ENCODE measurements at regions not wholly inside any gene's neighbourhood (a gene's known extent, or its start where the extent isn't known, plus 50 kb on each side); places are given as distances from the start of the nearest gene placed in this dataset.
A peak's percentile ranks its signal among the peaks of the same experiment; 100 is the strongest.
"Not testable (repeated sequence)": the region's sequence is repeated elsewhere in the genome, so short reads cannot be mapped to it uniquely, and the experiment has no call there.

DNA sequence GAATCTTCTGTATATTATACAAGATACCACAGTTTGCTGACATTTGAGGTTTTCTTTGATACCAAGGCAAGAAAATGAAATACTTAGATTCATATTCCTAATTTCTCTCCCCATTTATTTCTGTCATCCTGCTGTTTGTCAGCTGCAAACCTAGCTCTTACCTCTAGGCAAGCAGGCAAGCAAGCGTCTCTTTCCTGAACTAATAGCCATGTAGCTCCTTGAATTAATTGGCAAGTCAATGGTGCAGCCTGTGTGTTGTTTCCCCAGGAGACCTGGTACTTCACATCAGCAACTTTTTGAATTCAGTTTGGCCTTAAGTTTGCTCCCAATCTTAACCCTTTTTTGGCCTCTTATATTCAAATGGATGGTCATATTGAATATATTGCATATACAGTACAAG is 573.6 kb upstream of the ARRDC3 start:
- no peak for DNase-seq

DNA sequence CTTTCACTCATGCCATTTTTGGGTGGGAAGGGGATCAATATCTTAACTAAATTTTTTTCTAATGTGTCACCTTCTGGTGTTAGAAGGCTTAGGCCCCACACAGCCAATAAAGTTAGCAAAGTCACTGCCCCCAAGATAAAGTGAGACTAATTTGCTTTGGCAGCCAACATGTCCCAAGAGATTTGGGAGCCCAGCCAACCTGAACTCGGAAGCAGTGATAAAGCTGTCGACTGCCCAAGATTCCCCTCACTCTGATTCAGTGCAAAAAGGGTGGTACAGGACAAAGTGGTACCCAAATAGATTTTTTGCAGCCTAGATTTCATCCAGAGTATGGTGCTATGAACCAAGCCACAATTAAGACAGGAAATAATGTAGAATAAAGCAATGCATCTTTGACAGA is 572.5 kb upstream of the ARRDC3 start:
- DNase-seq = no peak

DNA sequence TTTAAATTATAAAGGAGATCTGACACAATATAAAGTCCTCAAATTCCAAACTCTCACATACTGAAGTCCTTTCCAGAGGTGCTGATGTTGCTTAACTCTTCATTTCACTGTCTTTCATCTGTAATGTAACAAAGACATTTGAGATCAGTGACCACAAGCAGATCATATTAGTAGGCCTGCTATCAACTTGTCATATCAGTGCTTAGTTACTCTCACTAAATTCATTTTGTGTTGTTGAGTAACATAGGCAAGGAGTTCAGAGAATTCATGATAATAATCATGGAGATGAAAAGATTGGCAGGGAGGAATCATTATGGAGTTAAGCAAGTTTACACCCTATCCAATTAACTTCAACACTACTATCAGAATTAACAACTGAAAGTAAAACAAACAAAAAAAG is 571.0 kb upstream of the ARRDC3 start:
- DNase-seq = no peak

DNA sequence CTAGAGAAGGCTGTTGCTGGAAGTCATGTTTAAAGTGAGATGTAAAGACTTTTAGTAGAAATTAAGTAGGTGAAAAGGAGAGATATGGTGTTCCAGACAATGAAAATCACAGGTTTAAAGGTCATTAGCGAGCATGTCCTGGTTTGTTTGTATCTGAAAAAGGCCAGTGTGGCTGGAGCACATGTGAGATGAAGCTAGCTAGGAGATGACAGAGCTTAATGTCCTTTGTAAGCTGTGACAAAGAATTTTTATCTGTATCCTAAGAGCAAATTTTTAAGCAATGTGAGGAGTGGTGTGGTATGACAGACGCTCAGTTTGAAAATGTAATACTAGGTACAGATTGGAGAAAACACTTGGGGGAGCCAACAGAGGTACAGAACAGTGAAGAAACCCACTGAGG is 567.2 kb upstream of the ARRDC3 start:
- DNase-seq = no peak

DNA sequence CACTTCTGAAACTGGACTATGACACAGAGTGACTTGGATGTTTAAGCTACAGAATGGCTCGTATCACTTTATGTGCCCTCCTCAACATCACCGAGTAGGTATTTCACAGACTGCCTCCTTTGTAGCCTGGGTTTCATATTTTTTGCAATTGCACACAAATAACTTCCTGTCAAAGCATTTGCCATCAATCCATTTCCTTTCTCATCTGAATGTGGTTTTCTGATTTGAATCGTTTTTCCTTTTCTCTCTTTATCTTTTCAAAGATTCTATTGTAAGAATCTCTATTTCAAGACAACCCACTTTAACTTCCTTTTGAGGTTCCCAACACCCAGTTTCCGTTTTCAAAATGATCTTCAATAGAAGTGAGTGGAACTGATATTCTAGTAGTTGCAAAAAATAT is 563.8 kb upstream of the ARRDC3 start:
- no peak for DNase-seq

DNA sequence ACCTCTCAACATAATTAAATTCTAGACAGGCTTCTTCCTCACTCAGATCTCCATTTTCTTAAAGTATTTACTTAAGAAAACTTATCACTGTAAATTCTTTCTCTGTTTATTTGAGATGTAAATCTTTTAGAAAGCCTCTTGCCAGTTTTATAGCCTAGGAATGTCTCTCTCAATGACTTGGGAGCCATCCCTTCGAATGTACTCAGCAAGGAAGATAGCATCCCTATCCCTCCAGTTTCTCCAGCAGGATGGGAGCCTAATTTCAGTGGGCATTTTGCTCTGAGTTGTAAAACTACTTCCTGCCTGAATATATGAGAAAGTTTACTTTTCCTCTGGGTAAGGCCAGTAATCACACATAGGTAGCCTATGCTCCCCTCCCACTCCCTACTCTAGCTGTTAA is 558.5 kb upstream of the ARRDC3 start:
- DNase-seq = no peak

DNA sequence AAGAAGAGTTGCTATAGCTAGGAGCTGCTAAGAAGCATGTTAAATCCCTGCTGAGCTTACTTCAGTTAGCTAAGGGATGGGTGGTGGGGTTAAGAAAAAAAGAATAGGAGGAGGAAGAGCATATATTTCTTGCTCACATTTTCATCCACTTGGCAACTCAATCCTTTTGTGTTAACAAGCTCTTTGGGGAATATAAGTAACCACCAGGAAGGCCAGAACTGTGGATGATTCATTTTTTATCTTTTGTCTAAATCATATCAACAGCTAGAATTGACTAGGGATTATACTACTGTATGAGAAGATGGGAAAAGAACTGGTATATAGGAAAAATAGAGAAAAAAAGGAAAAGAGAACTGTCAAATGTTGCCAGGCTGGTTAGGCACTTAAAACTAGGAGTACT is 555.3 kb upstream of the ARRDC3 start:
- no peak for DNase-seq

DNA sequence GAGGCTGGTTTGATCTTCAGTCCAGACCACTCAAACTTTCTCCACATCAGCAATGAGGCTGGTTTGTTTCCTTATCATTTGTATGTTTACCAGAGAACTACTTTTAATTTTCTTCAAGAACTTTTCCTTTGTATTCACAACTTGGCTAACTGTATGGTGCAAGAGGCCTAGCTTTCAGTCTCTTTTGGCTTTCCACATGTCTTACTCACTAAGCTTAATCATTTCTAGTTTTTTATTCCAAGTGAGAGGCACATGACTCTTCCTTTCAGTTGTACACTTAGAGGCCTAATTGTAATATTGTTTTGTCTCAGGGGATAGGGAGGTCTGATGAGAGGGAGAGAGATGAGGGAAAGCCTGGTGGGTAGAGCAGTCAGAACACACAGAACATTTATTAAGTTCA is 554.0 kb upstream of the ARRDC3 start:
- DNase-seq = no peak

DNA sequence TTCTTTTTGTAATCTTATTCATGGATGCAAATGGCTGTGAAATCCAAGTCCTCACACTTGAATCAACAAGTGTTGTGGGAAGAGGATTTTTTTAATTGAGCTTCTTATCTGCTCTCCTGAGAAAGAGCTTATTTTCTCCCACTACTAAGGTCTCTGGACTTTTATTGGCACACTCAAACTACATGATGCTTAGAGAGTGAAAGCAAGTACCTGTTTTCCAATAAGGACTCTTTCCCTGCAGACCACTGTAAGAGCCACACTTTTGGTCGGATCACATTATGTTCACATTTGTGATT is 546.4 kb upstream of the ARRDC3 start:
- no peak for DNase-seq

DNA sequence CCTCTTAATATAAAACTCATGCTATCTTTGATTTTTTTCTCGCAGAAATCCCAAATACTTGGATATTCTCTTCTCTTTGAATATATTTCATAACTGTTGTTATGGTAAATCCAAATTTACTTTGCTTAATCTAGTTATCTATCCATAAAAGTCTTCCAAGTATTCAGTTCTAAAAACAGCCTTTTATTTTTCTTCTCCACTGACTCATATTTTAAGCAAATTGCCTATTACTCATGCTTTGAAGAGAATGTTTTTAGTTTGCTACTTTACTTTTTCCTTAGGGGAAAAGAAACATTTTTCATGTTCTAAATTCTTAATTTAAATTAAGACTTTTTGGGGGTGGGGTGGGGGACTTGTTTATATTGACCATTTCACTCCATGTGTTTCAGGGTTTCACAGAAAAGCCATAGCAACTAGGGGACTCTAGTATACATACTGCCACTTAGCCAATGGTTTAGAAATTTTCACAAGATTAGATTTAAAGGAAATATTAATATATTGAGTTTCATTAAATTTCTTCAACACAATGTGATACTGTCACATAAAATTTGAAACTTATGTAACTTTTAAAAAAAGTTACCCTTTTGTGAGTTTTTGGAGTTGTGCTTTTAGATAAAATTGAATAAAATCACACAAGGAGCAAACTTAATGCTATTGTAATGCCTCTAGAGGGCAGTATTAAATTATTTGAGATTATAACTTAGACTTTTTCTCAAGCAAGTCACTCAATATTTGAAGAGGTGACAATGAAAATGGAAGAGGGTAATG is 545.8 kb upstream of the ARRDC3 start:
- no peak for DNase-seq

DNA sequence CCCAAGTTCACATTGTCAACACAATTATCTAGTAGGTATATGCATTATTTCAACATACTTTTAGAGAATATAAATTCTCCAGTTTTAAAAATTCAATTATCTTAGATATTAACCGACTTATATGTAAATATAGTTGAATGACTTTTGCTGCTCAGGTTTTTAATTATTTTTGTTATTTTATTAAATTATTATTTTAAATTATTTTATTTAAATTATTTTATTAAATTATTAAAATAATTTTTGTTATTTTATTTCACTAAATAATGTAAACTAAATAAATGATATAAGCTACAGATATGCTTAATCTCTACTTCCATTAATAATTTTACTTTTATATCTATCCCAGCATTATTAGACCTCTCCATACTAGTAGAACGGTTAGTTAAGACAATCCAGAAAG is 544.3 kb upstream of the ARRDC3 start:
- no peak for DNase-seq

DNA sequence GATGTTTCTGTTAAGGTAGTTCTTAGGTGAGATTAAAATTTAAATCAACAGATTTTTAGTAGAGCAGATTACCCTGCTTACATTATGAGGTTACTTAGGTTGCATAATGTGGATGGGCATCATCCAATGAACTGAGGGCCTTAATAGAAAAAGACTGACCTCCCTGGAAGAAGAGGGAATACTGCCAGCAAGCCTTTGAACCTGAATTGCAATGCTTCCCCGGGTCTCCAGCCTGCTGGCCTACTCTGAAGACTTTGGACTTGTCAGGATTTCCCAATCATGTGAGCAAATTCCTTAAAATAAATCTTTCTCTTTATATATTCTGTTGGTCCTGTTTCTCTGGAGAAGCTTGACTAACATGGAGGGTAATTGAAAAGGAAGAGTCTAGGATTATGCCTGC is 542.1 kb upstream of the ARRDC3 start:
- no peak for DNase-seq

DNA sequence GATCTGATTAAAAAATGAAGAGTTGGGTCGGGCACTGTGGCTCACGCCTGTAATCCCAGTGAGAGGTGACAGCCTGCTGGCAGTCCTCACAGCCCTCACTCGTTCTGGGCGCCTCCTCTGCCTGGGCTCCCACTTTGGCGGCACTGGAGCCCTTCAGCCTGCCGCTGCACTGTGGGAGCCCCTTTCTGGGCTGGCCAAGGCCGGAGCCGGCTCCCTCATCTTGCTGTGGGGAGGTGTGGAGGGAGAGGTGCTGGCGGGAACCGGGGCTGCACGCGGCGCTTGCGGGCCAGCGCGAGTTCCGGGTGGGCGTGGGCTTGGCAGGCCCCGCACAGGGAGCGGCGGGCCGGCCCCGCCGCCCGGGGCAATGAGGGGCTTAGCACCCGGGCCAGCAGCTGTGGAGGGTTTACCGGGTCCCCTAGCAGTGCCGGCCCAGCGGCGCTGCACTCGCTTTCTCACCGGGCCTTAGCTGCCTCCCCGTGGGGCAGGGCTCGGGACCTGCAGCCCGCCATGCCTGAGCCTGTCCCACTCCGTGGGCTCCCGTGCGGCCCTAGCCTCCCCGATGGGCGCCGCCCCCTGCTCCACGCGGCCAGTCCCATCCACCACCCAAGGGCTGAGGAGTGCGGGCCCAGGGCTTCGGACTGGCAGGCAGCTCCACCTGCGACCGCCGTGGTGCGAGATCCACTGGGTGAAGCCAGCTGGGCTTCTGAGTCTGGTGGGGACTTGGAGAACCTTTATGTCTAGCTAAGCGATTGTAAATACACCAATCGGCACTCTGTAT is 534.1 kb upstream of the ARRDC3 start:
- not testable (repeated sequence) for DNase-seq

DNA sequence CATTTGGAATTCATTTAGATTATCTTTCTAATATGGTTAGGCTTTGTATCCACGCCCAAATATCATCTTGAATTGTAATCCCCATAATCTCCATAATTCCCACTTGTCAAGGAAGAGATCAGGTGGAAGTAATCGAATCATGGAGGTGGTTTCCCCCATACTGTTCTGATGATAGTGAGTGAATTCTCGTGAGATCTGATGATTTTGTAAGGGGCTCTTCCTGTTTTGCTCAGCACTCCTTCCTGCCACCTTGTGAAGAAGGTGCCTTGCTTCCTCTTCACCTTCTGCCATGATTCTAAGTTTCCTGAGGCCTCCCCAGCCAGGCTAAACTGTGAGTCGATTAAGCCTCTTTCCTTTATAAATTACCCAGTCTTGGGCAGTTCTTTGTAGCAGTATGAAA is 527.5 kb upstream of the ARRDC3 start:
- no peak for DNase-seq

DNA sequence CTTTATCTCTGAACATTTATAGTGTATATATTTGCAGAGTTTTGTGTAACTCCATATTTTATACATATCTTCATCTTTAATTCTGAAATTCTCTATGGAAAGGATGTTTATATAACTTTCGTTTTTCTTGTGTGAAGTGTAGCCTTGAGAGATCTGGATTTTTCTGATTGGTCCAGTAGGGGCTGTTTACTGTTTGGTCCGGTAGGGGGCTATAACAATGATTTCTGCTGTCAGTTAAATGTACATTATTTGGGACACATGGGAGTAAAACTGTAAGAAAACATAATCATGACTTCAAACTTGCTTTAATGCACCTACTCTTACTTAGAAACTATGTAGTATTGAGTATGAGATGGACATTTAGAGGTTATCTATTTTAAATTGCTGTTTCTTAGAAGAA is 527.1 kb upstream of the ARRDC3 start:
- no peak for DNase-seq

DNA sequence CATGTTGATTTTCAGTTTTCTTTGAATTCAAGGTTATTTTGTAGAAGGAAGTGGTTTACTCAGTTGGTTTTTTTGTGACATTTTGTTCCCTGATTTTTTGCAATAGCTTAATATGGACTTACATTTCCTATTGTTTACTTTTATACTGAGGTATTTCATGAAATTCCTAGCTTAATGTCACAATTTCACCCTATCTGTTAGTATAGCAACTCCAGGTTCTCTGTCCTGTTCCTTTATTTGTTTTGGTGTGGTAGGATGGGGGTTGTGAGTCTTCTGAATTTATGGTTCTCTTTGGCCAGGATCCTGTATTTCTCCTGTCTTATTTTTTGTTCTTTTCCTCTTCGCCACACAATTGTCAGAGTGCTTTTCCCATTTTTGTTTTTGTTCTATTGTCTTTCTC is 523.4 kb upstream of the ARRDC3 start:
- no peak for DNase-seq

DNA sequence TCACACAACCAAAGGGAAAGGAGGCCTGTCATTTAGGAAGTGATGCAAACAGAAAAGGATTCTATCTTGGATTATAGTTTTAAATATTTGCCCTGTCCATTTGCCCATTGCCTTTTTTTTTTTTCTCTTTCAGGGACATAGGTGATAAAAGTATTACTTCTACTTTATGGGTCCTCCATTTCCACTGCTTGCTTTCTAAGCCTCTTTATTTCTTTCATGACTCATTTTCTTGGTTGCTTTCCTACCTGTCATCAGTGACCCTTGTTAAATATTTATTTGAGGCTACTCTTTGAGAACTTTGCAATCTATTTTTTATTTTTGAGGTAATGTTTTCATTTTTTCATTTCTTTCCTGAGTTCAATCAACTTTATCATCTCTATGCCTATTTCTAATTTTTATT is 522.9 kb upstream of the ARRDC3 start:
- no peak for DNase-seq

DNA sequence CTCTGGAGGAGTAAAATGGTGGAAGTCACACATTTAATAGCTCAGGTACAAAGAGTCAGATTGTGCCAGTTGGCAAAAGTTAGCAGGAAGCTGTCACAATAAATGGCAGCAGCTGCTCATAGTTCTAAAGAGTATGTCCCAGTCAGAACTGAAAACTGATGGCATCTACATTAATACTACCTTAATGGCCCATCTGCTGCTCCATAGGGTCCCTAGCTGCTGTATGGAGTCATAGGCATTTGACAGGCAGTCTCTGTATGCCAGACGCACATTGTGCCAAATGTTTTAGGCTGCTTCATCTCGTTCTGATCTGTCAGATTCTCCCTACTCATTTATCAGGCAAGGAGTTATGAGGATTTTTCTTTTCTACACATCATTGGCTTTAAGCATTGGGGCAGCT is 515.8 kb upstream of the ARRDC3 start:
- no peak for DNase-seq

DNA sequence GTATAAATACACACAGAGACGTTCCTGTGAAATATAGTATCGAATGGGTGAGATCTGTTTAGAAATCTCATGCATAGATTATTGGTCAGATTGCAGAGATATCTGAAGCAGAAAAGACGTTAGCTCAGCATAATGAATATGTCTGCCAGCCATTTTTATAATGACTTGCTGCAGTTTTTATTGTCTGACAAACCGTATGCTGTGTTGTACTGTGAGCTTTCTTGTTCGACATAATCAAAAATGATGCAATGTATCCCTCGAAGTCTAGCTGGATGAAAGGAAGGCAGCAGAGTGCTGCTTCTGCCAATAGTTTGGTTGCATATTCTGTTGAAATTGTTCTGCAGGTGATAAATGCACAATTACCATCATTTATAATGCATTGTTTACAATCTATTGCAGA is 514.9 kb upstream of the ARRDC3 start:
- peak in 1 of 2 experiments; percentile 3 for DNase-seq

DNA sequence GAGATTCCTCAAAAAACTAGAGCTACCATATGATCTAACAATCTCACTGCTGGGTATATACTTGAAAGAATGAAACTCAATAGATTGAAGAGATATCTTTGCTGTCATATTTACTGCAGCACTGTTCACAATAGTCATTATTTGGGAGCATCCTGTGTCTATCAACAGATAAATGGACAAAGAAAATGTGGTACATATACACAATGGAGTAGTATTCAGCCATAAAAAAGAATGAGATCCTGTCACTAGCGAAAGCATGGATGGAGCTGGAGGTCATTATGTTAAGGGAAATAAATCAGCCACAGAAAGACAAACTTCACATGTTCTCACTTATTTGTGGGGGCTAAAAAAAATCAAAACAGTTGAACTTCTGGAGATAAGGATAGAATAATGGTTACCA is 505.7 kb upstream of the ARRDC3 start:
- DNase-seq = no peak

DNA sequence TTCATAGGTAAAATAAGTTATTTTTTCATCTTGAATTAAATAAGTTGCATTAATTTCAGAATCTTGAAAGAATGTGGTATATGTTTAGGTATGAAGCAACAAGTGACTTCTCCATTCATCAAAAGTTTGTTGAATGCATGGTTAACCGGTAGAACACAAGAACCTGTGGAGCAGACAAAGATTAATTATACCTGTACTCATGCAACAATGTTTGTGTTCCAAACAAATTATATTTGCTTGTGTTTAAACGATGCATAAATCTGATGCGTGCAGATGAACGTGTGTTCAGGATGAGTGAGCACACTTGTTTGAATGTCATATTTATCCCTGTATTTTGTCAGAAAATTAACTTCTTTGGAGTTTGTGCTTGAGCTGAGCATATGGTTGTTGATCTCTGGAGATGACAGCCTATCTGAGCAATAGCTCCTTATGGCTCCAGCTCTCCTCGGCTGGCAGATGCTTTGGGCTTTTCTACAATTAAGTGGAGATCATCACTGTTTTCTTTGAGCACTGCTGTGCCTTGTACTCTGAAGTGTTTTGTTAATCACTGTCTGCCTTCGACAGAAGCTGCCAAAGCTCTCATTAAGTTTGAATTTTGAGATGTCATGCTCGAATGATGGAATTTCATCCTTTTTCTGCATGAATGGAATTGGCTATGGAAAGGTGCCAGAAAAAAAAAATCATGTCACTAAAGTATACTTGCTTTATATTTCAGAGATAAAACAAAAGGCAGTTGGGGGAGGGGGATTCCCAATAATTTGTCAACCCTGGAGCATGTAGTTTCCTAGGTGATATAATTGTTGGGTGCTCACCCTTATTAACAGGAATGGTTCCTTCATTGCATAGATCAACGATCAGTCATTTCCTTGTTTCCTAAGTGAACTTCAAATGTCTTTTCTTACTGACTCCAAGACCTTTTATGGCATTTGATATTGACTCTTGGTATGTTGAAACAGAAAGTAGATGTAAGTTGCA is 502.5 kb upstream of the ARRDC3 start:
- DNase-seq = peak in 1 of 2 experiments; percentile 24

DNA sequence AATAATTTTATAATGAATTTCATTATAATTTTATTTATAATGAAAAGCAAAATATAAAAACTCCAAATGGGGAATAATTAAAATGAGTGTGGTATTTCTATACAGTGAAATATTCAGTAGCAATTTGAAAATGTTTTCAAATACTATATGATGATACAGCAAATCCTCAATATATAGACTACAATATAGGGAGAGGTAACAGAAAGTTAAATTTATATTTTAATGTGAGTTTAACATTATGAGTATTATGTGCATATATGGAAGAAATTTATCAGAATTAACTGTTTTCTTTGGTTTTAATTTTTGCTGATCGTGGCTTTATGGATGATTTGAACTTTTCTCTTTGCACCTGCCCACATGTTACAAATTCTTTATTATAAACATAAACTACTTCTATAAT is 500.9 kb upstream of the ARRDC3 start:
- no peak for DNase-seq

DNA sequence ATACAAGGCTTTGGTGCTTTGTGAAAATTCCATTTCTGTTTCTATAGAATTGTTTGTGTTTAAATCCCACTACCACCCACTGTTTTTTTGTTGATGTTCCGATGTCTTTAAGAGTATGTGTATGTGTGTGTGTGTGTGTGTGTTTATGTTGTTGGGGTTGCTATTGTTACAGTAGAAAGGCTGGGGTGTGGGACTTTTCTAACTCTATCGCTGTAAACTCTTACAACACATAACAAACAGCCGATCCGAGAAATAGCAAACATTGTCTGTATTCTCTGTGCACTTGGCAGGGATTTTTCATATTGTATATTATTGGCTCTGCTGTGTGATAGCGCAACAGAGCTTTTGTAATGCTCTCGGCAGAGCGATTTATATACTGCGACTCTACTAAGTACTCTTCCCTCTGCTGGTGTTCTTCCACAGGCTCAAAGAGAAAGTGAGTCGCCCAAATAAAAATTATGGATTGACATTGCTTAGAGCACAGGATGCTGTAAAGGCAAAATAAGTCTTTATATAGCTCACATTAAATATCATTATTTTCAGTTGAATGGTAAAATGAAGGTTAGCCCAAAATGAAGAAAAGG is 492.2 kb upstream of the ARRDC3 start:
- DNase-seq = no peak

All from NCI-H1930 (cell line).